Heart left ventricle (tissue), 16 donors: ENCODE measurements at regions not wholly inside any gene's neighbourhood (a gene's known extent, or its start where the extent isn't known, plus 50 kb on each side); places are given as distances from the start of the nearest gene placed in this dataset.
A peak's percentile ranks its signal among the peaks of the same experiment; 100 is the strongest.

Experiments
- ATAC-seq, 4 donors: fragments of 200-7000 bp; cut with Tn5 transposase; one replicate each; pipeline ENCODE4 v1.9.1; 2020 to 2022; ENCODE audit warnings: moderate library complexity in 4 of 4, mild to moderate bottlenecking in 3 of 4, moderate number of reproducible peaks in 1 of 4
- DNase-seq, 5 donors: peaks; one replicate each; pipeline ENCODE4 v3.0.0-alpha.2; 2020
- H3K27ac ChIP-seq, 12 donors: fragments of 200-600 bp; sonication (generic) in 4 of 12; one replicate each; pipeline versions ENCODE4 v1.5.0 to v1.8.0; 2016 to 2022; ENCODE audit warnings: mild to moderate bottlenecking in 2 of 12
- H3K27me3 ChIP-seq, 9 donors: fragments of 200-600 bp; sonication (generic) in 2 of 9; one replicate each; pipeline versions ENCODE4 v1.5.1 to v1.8.0; 2016 to 2022; ENCODE audit warnings: mild to moderate bottlenecking in 3 of 9
- H3K36me3 ChIP-seq, 9 donors: fragments of 200-600 bp; sonication (generic) in 2 of 9; one replicate each; pipeline versions ENCODE4 v1.5.0 to v1.8.0; 2018 to 2022; ENCODE audit warnings: mild to moderate bottlenecking in 2 of 9
- H3K4me1 ChIP-seq, 12 donors: fragments of 200-600 bp; sonication (generic) in 4 of 12; one replicate each; pipeline versions ENCODE4 v1.5.0 to v1.8.0; 2016 to 2022; ENCODE audit warnings: mild to moderate bottlenecking in 3 of 12
- H3K4me3 ChIP-seq, 12 donors: fragments of 200-600 bp; sonication (generic) in 4 of 12; one replicate each; pipeline versions ENCODE4 v1.5.0 to v1.8.0; 2017 to 2022; ENCODE audit warnings: mild to moderate bottlenecking in 9 of 12, moderate library complexity in 4 of 12
- H3K9me3 ChIP-seq, 12 donors: fragments of 200-600 bp; sonication (generic) in 4 of 12; one replicate each; pipeline versions ENCODE4 v1.5.0 to v1.8.0; 2016 to 2022; ENCODE audit warnings: mild to moderate bottlenecking in 1 of 12
- CTCF ChIP-seq, 12 donors: fragments of 200-600 bp; sonication (generic) in 4 of 12; IDR thresholded peaks; one replicate each; pipeline versions ENCODE4 v1.5.0 to v1.8.0; 2018 to 2022; ENCODE audit warnings: antibody characterized with exemption in 12 of 12, mild to moderate bottlenecking in 5 of 12
- POLR2A ChIP-seq, 2 donors: fragments of 450-650 bp; IDR thresholded peaks; one replicate each; pipeline ENCODE4 v1.6.1; 2017; ENCODE audit warnings: antibody characterized with exemption in 2 of 2, mild to moderate bottlenecking in 2 of 2, moderate library complexity in 2 of 2
- WGBS, 4 donors: extraction: QIAGEN DNeasy Blood & Tissue Kit in 2 of 4; methylation state at CpG; one replicate each; pipeline versions ENCODE4 v1.1.5 to v1.1.7; 2013 to 2018; 5-methylcytosine and 5-hydroxymethylcytosine counted together
- intact Hi-C, 10 donors: fragments of 100-400 bp; cut with DNase I; formaldehyde crosslinking; loops; one replicate each; pipeline versions ENCODE4 v1.11.1 to v1.14.2; 2022
- donor health status: ischemic (EF 13 %, LVEDD 7.1; RV severe dilation, severe dysfunction).
- donor health status: healthy with polysubstance abuse.
- donor health status: DM: no; HTN: yes; CAD: no.
- donor health status: DM: no; HTN: no; CAD: no.
- donor health status: ischemic (EF 25% LVEDD 6.9; RV normal size, moderate dysfunction).
- donor health status: ischemic (EF 25% LVEDD 5.7; RV mildly dilated, moderate dysfunction).
- donor health status: healthy.
- donor health status: DM: yes; HTN: yes; CAD: no.
- donor health status: ischemic (EF 35%, LVEDD 5.7; RV mildly dilated, moderate dysfunction).
- donor health status: nonischemic (EF 11% LVEDD 7.7; RV severe dilation, severe dysfunction).
- donor health status: DM: yes; HTN: yes; CAD: no.
- donor health status: PGD.
- donor health status: ischemic (EF 29% LVEDD 5.4; RV normal size, mild dysfunction).
- donor health status: nonischemic (EF 23%, LVEDD 6.1; RV moderate dilation, normal function).

- no peak for TF ChIP-seq CTCF (IDR thresholded peaks at IDR 0.05)
- no peak for TF ChIP-seq POLR2A (IDR thresholded peaks at IDR 0.05)
- intact Hi-C loops: no loop called here
- WGBS, 4 donors: 81 to 88% (median 82%) methylated on average over 3 of the region's 3 CpGs
- Histone ChIP-seq H3K27me3 (no peaks in the 10 kb centered on the region), H3K4me1 (peaks cover 0 to 19% (median 7%) of the 10 kb centered on the region in 12 donors), H3K9me3 (peaks cover 0 to 3% (median 0%) of the 10 kb centered on the region in 12 donors), H3K27ac (peak overlapping the region in 7 of 12 donors; percentile 35 to 84 (median 70)), H3K36me3 (no peaks in the 10 kb centered on the region), H3K4me3 (peak overlapping the region in 3 of 12 donors; percentile 1 to 26 (median 26))
- DNase-seq (no peak), ATAC-seq (peak in 1 of 4 donors; percentile 7)
These were observed 149.2 kb upstream of the ANKH start for GRCh38 chr5:15020736-15021135.

GRCh38 chr5:15014809-15015208 lies 143.2 kb upstream of the ANKH start:
- H3K4me3 ChIP-seq: no peak overlapping the region
- H3K36me3 ChIP-seq: no peaks in the 10 kb centered on the region
- WGBS, 4 donors: 50 to 58% (median 55%) methylated on average over 3 of the region's 3 CpGs
- ATAC-seq (no peak), DNase-seq (no peak)
- H3K9me3 ChIP-seq: no peaks in the 10 kb centered on the region
- intact Hi-C loops: loop anchor here in 9 of 10 donors (2.0 to 10.0 kb wide), 7 partner anchors 328 to 768 kb away; no protein-coding TSS in a partner anchor
- TF ChIP-seq CTCF (IDR thresholded peaks at IDR 0.05): no peak
- TF ChIP-seq POLR2A (IDR thresholded peaks at IDR 0.05): no peak
- H3K27me3 ChIP-seq: no peaks in the 10 kb centered on the region
- H3K4me1 ChIP-seq: peaks cover 0 to 9% (median 2%) of the 10 kb centered on the region in 12 donors
- H3K27ac ChIP-seq: no peak overlapping the region

- Histone ChIP-seq H3K4me3 (no peak overlapping the region), H3K27me3 (no peaks in the 10 kb centered on the region), H3K36me3 (no peaks in the 10 kb centered on the region), H3K27ac (no peak overlapping the region), H3K9me3 (no peaks in the 10 kb centered on the region), H3K4me1 (peaks cover 0 to 18% (median 12%) of the 10 kb centered on the region in 12 donors)
- TF ChIP-seq POLR2A (IDR thresholded peaks at IDR 0.05): no peak
- peak; percentile 52 to 81 (median 70) for TF ChIP-seq CTCF (IDR thresholded peaks at IDR 0.05)
- peak; percentile 72 to 83 (median 80) for ATAC-seq
- intact Hi-C loops: loop anchor here in 9 of 10 donors (1.0 to 10.0 kb wide), 8 partner anchors 287 to 767 kb away; no protein-coding TSS in a partner anchor
- DNase-seq: no peak
- WGBS, 4 donors: 42 to 46% (median 44%) methylated on average over 3 of the region's 3 CpGs
These were observed 142.3 kb upstream of the ANKH start for GRCh38 chr5:15013654-15014463.

- peaks cover 0 to 36% (median 28%) of the 10 kb centered on the region in 12 donors for H3K4me1 ChIP-seq
- TF ChIP-seq POLR2A (IDR thresholded peaks at IDR 0.05): no peak
- TF ChIP-seq CTCF (IDR thresholded peaks at IDR 0.05): no peak
- H3K27ac ChIP-seq: no peak overlapping the region
- no peaks in the 10 kb centered on the region for H3K9me3 ChIP-seq
- no peaks in the 10 kb centered on the region for H3K27me3 ChIP-seq
- no peaks in the 10 kb centered on the region for H3K36me3 ChIP-seq
- no peak for DNase-seq
- H3K4me3 ChIP-seq: no peak overlapping the region
- intact Hi-C loops: loop anchor here in 8 of 10 donors (5.0 to 10.0 kb wide), 6 partner anchors 325 to 765 kb away; no protein-coding TSS in a partner anchor
- ATAC-seq: no peak
These were observed 140.5 kb upstream of the ANKH start for GRCh38 chr5:15012061-15012460.
